VCaP (cell line): ENCODE measurements at regions not wholly inside any gene's neighbourhood (a gene's known extent, or its start where the extent isn't known, plus 50 kb on each side); places are given as distances from the start of the nearest gene placed in this dataset.

Source experiments
- H3K27ac ChIP-seq: fragments of 450-650 bp; 2 replicates; pipeline ENCODE4 v1.5.1; 2017
- CTCF ChIP-seq: fragments of 450-650 bp; conservative IDR thresholded peaks from 2 replicates; pipeline ENCODE4 v1.5.1; 2017; ENCODE audit warnings: mild to moderate bottlenecking, moderate library complexity

GRCh38 chr5:8239198-8239597, 370.2 kb downstream of the MTRR start:
- no peak overlapping the region for H3K27ac ChIP-seq
- no peak for TF ChIP-seq CTCF

DNA sequence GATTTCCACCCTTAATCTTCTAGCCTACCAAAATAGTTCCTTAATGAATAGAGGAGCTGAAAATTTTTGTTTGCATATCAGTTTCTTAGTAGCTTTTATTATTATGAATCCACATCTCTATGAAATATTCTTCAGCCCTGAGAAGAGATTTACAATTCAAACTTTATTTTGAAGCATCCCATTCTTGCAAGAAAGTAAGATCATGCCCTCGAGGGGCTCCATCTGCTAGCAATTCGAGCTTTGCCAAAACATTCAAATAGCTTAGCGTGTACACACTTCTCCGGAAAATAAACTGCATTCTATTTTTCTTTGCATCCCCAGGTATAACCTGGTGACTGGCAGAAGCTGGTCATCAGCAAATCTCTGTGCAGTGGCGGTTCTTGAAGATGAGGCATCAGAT, 370.7 kb downstream of the MTRR start:
- TF ChIP-seq CTCF, result no peak
- no peak overlapping the region for H3K27ac ChIP-seq

GRCh38 chr5:8241076-8241475, 372.1 kb downstream of the MTRR start:
- no peak for TF ChIP-seq CTCF
- H3K27ac ChIP-seq, result no peak overlapping the region

DNA sequence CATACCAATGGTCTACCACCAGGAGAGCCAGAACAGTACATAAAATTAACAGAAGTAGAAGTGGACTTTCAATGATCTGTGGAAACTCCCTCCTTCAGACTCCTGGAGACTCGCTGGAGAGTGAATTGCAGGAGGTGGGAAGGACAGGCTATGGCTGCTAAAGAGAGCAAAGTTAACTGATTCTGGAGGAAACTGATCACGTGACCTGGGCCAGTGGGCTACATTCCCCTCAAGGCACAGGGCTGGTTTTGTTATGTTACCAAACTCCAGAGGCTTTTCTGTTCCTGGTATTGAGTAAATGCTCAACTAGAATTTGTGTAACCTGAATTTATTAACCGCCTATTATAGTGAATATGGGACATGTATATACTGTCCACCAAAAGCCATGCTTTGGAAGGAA, 372.6 kb downstream of the MTRR start:
- no peak overlapping the region for H3K27ac ChIP-seq
- no peak for TF ChIP-seq CTCF

GRCh38 chr5:8247049-8247899, 378.3 kb downstream of the MTRR start:
- no peak overlapping the region for H3K27ac ChIP-seq
- peak; percentile 76 for TF ChIP-seq CTCF

DNA sequence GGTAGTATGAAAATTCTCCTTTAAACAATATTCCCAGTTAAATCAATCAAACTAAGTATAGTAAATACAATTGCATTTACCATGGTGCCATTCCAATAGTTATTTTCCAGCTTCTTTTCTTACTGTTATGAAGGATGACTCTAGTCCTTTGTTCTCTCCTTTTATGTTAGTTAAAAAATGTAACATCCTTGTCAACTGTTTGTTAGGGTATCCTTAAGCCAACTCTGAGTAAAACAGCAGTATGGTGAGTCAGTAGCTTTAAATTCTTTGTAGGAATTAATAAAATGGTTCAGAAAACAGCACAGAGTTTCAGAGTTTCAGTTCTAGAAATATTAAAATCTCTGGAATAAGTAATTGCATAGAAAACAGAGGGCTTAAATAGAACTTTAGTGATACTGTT, 384.4 kb downstream of the MTRR start:
- no peak for TF ChIP-seq CTCF
- H3K27ac ChIP-seq, result no peak overlapping the region

DNA sequence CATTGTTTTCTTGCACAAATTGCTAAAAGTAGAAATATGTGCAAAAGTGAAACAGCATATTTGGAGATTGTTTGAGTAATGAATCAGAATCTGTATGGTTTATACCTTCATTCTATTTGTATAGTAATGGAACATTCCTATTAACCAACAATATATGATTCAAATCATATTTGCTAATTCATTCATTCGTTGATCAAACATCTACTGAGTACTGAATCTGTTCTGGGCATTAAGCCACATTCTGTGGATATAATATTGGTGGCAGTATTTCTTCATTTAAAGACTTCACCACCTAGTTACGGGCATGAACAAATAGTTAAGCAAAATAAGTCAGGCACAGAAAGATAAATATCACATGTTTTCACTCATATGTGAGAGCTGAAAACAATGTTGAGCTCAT, 385.7 kb downstream of the MTRR start:
- no peak overlapping the region for H3K27ac ChIP-seq
- no peak for TF ChIP-seq CTCF
